Epithelial cell of esophagus (primary cell): ENCODE measurements at regions not wholly inside any gene's neighbourhood (a gene's known extent, or its start where the extent isn't known, plus 50 kb on each side); places are given as distances from the start of the nearest gene placed in this dataset.
"Not testable (repeated sequence)": the region's sequence is repeated elsewhere in the genome, so short reads cannot be mapped to it uniquely, and the experiment has no call there.

Source experiments
- DNase-seq: peaks from one replicate; pipeline ENCODE4 v3.0.0; 2010; ENCODE audit warnings: low read depth
- H3K4me3 ChIP-seq: 2 replicates; pipeline ENCODE4 v1.5.1; 2011; ENCODE audit warnings: mild to moderate bottlenecking, low read length, control low read depth
- TF ChIP-seq, protein P1 (sequence below): IDR thresholded peaks from 2 replicates; pipeline ENCODE4 v1.5.1; 2011; ENCODE audit warnings: low read depth, mild to moderate bottlenecking, low read length, control low read depth, inconsistent platforms; ENCODE audit not compliant: insufficient read depth; ENCODE audit errors: missing control alignments

- not testable (repeated sequence) for H3K4me3 ChIP-seq, DNase-seq
Measured at GRCh38 chr11:100409267-100409666, 277.8 kb upstream of the ARHGAP42 start.

- no peak overlapping the region for H3K4me3 ChIP-seq
- DNase-seq = no peak
- TF ChIP-seq, protein P1, sequence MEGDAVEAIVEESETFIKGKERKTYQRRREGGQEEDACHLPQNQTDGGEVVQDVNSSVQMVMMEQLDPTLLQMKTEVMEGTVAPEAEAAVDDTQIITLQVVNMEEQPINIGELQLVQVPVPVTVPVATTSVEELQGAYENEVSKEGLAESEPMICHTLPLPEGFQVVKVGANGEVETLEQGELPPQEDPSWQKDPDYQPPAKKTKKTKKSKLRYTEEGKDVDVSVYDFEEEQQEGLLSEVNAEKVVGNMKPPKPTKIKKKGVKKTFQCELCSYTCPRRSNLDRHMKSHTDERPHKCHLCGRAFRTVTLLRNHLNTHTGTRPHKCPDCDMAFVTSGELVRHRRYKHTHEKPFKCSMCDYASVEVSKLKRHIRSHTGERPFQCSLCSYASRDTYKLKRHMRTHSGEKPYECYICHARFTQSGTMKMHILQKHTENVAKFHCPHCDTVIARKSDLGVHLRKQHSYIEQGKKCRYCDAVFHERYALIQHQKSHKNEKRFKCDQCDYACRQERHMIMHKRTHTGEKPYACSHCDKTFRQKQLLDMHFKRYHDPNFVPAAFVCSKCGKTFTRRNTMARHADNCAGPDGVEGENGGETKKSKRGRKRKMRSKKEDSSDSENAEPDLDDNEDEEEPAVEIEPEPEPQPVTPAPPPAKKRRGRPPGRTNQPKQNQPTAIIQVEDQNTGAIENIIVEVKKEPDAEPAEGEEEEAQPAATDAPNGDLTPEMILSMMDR = no peak
Measured at GRCh38 chr11:100419518-100419917, 267.6 kb upstream of the ARHGAP42 start.

DNA sequence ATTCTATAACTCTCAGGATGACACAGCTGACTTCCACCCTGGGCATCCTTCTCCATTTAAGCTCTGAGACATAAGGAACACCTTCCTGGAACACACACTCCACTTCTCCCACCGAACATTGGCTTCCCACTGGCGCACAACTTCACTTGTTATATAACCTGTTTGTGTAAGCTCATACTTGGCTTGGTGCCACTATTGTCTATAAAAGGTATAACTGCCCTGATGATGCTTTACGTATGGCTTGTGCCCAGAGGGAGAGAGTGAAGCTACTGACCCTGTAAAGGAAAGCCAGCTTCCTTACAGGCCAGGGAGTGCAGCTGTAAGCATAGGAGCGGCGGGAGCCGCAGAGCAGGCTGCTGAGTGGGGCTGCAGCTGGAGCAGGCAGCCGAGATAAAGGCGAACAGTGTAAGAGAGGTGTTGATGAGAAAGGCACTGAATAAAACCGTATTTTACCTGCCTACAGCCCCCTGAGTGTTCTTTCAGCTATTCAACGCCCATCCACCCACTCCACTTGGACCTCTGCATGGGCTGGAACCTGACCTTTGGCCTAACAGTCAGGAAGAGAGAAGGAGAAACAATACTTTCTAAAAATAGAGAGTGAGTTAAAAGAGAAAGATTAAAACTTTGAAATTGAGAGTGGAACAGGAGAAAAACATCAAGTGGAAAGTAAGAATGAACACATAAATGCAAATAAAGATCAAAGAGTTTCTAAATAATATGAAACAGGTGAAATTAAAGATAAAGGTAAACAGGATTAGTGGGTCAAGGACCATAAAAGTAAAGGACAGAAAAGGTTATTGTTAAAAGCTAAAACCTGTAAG, 252.1 kb upstream of the ARHGAP42 start:
- TF ChIP-seq, protein P1 = no peak
- no peak overlapping the region for H3K4me3 ChIP-seq
- peak; percentile 29 for DNase-seq

GRCh38 chr11:100438376-100438775, 248.7 kb upstream of the ARHGAP42 start:
- TF ChIP-seq, protein P1 = no peak
- H3K4me3 ChIP-seq = no peak overlapping the region
- DNase-seq = no peak

DNA sequence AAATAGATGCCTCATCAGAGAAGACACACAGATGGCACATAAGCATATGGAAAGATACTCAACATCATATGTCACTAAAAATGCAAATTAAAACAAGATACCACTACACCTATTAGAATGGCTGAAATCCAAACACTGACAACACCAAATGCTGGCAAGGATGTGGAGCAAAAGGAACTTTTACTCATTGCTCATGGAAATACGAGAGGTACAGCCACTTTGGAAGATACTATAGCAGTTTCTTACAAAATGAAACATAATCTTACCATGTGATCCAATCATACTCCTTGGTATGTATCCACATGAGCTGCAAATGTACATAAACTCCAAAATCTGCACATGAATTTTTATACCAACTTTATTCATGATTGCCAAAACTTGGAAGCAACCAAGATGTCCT, 246.0 kb upstream of the ARHGAP42 start:
- TF ChIP-seq, protein P1 = no peak
- H3K4me3 ChIP-seq = no peak overlapping the region
- DNase-seq = no peak

DNA sequence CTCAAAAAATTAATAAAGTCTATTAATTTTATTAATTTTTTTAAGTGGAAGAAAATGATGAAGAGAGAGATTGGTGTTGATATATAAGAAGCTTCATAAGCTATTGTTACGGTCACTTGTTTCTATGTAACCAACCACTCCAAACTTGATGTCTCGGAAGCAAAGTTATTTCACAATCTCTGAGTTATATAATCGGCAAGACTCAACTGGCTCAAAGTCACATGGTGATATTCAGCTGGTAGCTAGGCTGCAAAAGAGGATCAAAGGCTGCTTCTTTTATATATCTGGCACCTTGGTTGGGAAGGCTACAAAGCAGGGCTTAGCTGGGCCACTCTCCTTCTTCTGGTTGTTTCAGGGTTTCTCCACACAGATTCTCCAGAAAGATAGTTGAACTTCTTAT, 245.1 kb upstream of the ARHGAP42 start:
- TF ChIP-seq, protein P1 = no peak
- DNase-seq = peak; percentile 63
- no peak overlapping the region for H3K4me3 ChIP-seq

GRCh38 chr11:100445231-100445735, 241.8 kb upstream of the ARHGAP42 start:
- no peak overlapping the region for H3K4me3 ChIP-seq
- TF ChIP-seq, protein P1 = peak; percentile 25
- peak; percentile 38 for DNase-seq

- H3K4me3 ChIP-seq, DNase-seq: not testable (repeated sequence)
Measured at GRCh38 chr11:100451801-100452460, 235.2 kb upstream of the ARHGAP42 start.
